HG03175 (cell line): ENCODE measurements at regions not wholly inside any gene's neighbourhood (a gene's known extent, or its start where the extent isn't known, plus 50 kb on each side); places are given as distances from the start of the nearest gene placed in this dataset.
"Not testable (repeated sequence)": the region's sequence is repeated elsewhere in the genome, so short reads cannot be mapped to it uniquely, and the experiment has no call there.

Experiments
- ATAC-seq: cut with Tn5 transposase; IDR thresholded peaks from one replicate; pipeline ENCODE4 v1.9.1; 2021; ENCODE audit warnings: mild to moderate bottlenecking, moderate library complexity; ENCODE audit not compliant: unreplicated experiment

DNA sequence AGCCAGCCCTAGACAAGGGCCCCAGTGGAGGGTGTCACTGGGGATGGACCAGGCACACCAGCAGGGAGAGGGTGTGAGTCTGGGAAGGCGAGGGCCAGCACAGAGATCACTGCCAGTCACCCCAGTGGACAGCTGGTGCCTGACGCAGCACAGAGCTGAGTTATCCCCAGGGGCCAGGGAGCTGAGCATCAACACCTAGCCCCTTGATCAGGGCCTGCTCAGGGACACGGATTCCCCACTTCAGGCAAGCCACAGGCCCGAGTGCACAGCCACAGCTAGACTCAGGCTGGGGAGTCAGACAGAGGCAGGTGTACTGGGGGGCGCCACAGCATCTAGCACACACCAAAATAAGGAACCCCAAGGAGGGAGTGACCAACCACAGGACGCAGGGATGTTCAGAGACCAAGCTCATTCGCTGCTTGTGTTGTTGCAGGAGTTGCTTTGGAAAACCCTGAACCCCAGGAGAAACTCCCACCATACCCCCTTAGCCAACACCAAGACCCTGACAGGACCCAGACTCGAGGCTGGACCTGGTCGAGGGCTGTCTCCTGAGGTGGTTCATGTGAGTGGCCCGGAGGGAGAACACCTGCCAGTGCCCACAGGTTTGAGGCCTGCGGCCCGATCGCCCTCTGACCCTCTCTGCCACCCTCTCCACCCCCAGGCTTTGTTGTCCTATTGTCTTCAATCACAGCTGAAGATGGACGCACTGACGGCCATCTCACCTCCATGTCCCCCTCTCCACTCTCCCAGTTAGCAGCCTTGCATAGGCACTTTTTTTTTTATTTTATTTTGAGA is 146.8 kb downstream of the TPRA1 start:
- ATAC-seq = no peak

- ATAC-seq = no peak
Measured at GRCh38 chr3:127442506-127442905, 148.0 kb downstream of the TPRA1 start.

- ATAC-seq = no peak
Measured at GRCh38 chr3:127441764-127442163, 148.8 kb downstream of the TPRA1 start.

GRCh38 chr3:127440384-127440783 is 150.1 kb downstream of the TPRA1 start:
- ATAC-seq = no peak

- no peak for ATAC-seq
Measured at GRCh38 chr3:127439621-127440020, 150.9 kb downstream of the TPRA1 start.

DNA sequence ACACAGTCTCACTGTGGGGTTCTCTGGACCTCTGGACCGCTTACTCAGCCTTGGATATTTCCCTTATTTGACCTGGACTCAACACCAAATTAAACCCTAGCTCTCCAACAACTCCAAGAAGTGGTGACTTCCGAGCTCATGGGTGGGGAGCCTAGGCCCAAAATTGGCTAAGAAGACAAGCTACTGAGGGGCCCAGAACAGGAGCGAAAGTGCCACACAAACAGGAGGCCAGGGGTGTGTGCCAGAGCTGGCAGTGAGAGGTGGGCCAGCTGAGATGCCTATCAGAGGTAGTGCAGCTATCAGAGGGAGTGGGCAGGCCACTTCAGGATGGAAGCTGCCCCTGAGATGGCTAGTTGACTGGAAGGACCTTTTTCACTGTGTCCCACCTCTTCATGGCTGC is 151.1 kb upstream of the PRR20G start:
- no peak for ATAC-seq

- ATAC-seq = no peak
Measured at GRCh38 chr3:127438371-127438770, 150.5 kb upstream of the PRR20G start.

DNA sequence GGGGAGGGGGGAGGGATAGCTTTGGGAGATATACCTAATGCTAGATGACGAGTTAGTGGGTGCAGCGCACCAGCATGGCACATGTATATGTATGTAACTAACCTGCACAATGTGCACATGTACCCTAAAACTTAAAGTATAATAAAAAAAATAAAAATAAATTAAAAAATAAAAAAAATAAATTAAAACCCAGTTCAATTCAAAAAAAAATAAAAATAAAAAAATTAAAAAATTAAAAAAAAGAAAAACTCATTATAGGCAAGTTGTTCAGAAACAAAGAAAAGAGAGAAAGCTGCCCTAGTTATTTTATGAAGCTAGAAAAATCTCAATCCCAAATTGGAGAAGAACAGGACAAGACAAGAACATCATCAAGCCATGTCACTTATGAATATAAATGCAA is 147.5 kb upstream of the PRR20G start:
- not testable (repeated sequence) for ATAC-seq

- ATAC-seq = no peak
Measured at GRCh38 chr3:127431066-127431465, 143.2 kb upstream of the PRR20G start.

DNA sequence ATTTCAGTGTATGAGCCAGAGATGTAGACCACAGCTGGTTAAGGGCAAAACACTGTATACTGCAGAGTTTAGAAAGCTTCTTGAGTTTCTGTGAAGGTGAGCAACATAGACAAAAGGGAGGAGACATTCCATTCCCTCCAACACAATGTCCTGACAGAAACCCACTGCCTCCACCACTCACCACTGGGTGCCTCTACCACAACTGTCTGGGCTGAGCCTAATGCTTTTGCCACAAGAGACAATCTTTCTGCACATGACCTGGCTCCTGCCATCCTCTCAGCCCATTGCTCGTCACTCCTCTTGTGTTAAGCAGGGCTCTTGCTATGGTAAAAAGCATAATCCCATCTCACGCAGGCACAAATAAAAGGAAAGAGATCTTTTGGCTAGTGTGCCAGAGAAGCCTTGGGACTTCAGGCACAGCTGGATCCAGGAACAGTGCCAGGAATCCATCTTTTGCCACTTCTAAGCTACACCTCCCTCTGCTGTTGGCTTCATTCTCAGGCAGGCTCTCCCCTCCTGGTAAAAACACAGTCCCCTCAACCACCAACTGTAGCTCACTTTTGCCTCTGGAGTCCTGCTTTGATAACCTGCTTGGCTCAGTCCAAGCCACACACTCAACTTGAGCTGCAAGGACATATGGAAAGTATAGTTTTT is 140.6 kb upstream of the PRR20G start:
- ATAC-seq = no peak

GRCh38 chr3:127427666-127428065 is 139.8 kb upstream of the PRR20G start:
- ATAC-seq = no peak

DNA sequence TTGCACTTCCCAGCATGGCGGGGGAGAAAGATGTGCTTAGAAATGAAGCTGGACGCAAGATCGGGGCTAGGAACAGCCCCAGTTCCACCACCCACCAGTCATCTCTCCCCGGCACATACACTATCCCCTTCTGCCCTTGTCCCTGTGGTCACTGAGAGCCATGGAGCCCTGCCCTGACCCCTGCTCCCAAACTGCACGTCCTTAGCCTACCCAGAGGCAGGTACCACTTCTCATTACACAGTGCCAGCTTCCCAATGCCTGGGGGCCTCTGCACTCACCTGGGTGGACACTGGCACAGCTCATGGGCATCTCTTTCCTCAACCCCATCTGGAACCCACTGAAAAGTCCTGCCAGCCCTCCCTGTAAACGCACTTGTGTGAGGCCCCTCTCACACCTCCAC is 139.3 kb upstream of the PRR20G start:
- no peak for ATAC-seq

DNA sequence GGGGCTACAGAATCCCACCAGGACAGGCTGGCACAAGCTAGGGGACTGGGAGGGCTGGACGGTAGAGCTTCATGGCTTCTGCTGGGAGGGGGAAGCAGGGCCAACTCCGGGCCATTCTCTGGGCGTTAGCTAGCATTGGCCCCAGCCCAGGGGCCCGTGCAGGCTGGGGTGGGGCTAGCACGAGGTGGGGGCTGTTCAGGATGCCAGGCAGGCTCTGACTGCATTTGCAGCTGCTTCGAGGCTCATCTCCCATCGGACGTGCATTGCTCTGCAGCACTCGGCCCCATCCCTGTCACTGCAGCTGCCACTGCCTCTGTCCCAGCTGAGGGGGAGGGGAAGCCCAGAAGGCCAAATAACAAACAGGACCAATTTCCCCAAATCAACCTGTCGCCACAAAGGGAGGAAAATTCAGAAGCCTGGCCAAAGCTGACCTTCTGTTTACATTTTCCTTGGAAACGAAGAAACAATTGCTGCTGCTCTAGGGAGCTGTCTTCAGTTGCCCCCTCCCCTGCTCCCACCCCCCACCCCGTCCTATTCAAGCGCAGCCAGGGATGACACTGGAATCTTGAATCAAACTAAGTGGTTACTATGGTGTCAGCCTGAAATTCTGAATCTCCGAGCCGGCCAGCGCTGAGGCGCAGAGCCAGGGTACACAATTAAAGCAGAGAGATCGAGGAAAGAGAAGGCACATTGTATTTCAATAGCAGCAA is 138.8 kb upstream of the PRR20G start:
- ATAC-seq = no peak

GRCh38 chr3:127425505-127426443 is 137.9 kb upstream of the PRR20G start:
- no peak for ATAC-seq

DNA sequence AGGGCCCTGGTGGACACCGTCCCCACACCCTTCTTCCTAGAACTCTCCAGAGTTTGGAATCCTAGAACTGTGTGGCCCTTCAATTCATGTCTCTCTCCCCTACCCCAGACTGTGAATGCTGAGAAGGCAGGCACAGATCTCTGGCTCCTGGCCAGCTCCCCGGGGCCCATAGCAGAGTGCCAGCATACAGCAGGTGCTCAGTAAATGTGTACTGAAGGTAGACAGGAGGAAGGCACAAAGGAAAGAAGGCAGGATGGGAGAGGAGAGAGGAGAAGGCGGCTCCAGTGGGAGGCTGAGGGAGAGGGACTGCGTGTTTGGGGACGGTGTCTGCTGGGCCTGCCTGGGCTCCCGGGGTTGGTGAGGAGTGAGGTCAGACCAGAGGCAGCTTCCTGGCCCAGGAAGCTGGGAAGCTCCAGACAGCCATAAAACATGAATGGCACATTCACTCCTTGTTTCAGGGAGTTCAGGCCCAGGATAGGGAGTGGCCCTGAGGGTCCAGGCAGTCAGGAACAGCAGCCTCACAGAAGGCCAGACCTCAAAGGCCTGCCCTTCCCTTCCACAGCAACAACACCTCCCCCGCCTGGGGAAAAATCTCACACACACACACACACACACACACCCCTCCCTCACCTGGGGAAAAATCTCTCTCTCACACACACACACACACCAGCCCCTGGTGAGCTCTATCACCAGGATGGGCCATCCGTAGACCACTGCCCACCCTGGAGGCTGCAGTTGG is 137.1 kb upstream of the PRR20G start:
- no peak for ATAC-seq

GRCh38 chr3:127423856-127424765 is 136.3 kb upstream of the PRR20G start:
- no peak for ATAC-seq

GRCh38 chr3:127422663-127423375 is 135.0 kb upstream of the PRR20G start:
- ATAC-seq = no peak

DNA sequence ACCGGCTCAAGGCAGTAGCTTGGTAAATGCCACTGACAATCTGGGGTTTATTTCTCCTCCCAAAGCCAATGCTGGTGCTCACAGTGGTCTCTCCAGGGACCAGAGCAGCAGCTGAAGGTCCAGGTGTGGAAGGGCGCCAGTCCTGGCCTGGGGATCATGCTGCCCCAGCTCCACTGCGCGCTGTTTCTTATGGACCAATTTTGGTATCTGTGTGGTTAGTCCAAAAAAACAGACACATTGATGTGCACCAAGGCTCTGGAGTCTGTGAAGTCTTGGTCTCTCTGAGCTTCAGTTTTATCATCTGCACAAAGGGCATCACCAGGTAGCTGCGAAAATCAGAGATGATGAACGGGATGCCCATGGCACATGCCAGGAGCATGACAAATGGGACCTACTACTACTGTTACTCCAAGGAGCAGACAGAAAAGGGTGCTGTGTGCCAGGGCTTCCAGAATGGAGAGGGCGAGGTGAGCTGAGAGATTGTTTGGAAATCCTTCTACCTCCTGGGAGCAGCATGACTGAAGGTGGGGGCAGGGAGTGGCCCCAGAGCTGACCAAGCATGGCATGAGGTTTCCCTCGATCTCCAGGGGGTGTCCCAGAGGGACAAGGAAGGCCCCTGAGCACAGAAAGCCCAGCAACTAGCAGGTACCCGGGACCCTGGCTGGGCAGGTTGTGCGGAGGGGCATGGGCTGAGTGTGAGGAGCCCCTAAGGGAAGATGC is 134.3 kb upstream of the PRR20G start:
- ATAC-seq = no peak
